ENCODE measurements at regions not wholly inside any gene's neighbourhood (a gene's known extent, or its start where the extent isn't known, plus 50 kb on each side); places are given as distances from the start of the nearest gene placed in this dataset.
"Not testable (repeated sequence)": the region's sequence is repeated elsewhere in the genome, so short reads cannot be mapped to it uniquely, and the experiment has no call there.

GRCh38 chr6:4203642-4204417 lies 68.5 kb upstream of the ECI2 start:
- not testable (repeated sequence) for DNase-seq (ENCODE audit: low spot score)

GRCh38 chr6:4192627-4193026 lies 57.3 kb upstream of the ECI2 start:
- no peak for DNase-seq (ENCODE audit: low spot score)

GRCh38 chr6:4192173-4192572 lies 56.8 kb upstream of the ECI2 start:
- no peak for DNase-seq (ENCODE audit: low spot score)

GRCh38 chr6:4191271-4191721 lies 55.9 kb upstream of the ECI2 start:
- no peak for DNase-seq (ENCODE audit: low spot score)

- DNase-seq (ENCODE audit: low spot score) = no peak
These were observed 53.9 kb upstream of the ECI2 start for GRCh38 chr6:4189249-4189648.

GRCh38 chr6:4188801-4189200 lies 53.4 kb upstream of the ECI2 start:
- DNase-seq (ENCODE audit: low spot score) = no peak

- DNase-seq (ENCODE audit: low spot score) = no peak
These were observed 52.1 kb upstream of the ECI2 start for GRCh38 chr6:4187480-4187879.

GRCh38 chr6:4186385-4186784 lies 51.0 kb upstream of the ECI2 start:
- DNase-seq (ENCODE audit: low spot score) = no peak

GRCh38 chr6:4185846-4186245 lies 50.5 kb upstream of the ECI2 start:
- DNase-seq (ENCODE audit: low spot score) = no peak

- DNase-seq (ENCODE audit: low spot score) = no peak
These were observed 50.0 kb upstream of the ECI2 start for GRCh38 chr6:4185419-4185818.

Data from mucosa of gallbladder (tissue), 1 donor.